AML-193 (cell line): ENCODE measurements at regions not wholly inside any gene's neighbourhood (a gene's known extent, or its start where the extent isn't known, plus 50 kb on each side); places are given as distances from the start of the nearest gene placed in this dataset.

Experiments used
- DNase-seq, 2 experiments: peaks; one replicate each; lab custom pipeline; 2025; lab: John Stamatoyannopoulos, UW

DNA sequence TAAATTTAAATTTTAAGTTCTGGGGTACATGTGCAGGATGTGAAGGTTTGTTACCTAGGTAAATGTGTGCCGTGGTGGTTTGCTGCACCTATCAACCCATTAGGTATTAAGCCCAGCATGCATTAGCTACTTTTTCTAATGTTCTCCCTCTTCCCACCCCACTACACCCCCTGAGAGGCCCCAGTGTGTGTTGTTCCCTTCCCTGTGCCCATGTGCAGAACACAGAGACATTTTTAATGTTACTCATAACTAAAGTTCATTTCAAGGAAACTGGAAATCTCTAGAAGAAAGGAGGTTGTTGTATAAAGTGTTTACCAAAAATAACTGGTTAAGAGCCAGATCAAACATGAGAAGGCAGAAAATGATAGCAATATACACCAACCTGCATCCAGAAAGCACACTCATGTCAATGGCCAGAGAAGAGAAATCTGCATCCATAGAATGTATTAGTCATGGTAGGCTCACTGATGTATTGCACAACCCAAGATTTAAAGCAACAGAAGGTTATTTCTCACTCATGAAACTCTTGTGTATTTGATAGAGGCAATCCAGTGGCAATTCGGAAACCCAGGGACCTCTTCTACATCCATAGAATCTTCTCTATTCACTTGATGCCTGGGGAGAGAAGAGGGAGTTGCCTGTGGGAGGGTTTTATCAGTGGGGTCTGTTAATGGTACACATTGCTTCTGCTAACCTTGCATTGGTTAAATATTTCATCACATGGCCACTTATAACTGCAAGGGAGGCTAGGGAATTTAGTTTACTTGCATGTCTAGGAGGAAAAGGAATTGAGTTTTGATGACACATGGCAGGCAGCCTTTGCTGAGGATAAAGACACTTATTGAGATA lies 321.9 kb upstream of the RASGRP1 start:
- DNase-seq: no peak

DNA sequence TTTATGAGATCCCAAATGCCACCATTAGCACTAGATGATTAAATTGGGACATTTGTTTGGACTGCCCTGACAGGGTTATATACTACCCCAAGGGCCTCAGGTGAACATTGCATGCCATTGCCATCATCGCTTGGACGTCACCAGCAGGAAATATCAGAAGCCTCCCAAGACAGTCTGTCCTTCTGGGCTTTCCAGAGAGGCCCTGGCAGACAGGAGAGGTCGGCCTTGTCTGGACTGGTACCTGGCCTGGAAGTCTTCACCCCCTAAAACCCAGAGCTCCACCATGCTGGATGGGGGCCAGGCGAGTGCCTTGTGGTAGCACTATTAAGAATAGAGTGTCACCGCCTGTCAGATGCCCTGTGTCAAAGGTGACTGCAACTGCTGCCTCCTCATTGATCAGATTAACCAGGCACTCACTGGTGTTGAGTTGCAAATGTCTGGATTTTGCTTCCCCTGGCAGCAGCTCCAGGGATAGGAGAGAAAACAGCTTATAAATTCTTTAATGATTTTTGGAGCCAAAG lies 324.1 kb upstream of the RASGRP1 start:
- no peak for DNase-seq

DNA sequence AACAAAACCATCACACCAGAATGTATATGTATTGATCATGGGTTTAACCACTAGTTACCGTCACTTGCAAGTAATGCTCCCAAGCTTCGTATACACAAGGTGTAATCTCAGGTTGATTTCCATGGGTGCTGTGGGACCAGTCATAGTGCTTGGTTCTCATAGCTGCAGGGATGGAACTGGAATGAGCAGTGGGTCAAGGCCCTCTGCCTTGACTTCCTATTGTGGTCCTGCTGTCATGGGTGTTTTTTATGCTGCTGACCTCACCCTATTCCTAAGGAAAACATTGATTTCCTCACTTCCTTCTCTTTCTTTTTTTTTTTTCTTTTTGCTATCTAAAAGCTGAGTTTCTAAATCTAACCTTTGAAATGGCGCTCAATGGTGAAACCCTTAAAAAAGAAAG lies 325.6 kb upstream of the RASGRP1 start:
- no peak for DNase-seq

DNA sequence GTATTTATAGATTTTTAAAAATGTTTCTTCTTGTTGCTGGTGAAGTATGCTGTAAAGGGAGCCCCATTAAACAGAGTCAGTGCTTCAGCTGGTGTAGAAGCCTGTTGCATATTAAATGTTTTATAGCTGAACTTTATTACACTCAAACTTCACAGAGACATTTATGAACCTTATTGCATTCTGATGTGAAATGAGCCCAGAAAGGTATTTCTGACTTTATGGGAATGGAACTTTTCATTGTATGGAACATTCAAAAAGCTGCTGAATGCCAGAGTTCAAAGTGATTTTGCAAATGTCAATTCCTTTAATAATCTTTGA lies 329.3 kb upstream of the RASGRP1 start:
- no peak for DNase-seq

DNA sequence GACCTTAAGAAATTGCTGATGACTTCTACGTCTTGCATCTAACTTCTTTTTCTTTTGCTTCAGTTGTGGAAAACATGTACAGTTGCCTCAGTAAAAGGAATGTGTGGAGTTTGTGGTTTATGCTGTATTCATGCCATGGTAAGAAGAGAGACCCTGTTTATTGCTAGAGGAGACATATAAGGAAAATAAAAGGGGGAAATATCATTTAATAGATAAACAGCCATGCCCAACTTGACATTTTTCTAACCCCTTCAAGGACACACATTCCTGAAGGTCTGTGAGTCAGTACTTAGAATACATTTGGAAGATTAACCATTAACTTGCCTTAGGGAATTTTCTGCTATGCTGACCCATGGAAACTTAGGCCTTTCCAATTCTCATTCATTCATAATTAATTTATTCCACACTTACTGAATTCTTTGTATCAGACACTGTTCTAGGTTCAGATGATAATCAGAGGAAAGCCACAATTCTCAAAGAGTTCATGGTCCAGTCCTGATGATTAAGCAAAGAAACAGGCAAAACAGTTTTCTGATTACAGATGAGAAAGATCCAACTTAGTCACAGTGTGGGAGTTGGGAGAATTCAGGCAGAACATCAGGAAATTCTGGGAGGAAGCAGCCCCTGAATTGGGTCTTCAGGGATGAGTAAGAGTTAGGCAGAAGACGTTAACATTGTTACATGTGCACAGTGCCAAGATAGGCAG lies 329.8 kb upstream of the RASGRP1 start:
- DNase-seq: no peak

DNA sequence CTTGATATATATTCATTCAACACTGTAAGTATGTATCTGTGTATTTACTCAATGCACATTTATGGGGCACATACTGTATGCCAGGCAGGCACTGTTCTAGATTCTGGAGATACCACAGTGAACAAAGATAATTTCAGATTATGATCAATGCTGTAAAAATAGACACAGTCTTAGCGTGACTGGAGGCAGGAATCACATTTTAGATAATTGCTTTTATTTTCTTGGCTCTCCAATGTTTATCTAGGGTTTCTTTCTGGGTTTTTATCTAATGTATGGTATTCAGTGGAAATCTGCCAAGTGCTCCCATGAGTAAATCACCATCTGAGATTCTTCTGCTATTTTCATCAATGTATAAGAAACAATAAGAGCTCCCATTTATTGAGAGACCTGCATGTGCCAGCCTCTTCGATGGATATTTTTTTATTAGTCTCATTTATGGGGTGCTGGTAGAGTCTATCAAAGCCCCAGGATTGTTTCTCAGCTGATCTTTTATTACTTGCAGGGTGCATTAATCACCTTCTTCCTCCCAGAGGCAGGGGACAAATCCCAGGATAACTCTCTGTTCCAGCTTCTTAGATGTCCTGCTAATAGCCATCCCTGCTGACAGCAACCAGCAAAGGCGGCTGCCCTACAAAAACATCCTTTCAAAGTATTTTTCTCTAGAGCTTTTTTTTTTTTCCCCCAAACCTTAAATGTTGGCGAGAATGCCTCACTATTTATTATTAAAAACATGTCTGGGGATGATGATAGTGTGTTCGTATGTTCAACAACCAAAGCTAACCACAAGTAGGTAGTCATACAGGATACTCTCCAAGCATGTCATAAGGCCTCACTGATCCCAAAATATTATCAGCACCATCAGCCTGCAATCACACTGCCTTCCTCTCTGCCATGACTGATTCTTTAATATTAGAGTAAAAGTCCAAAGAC lies 331.0 kb upstream of the RASGRP1 start:
- DNase-seq: no peak

DNA sequence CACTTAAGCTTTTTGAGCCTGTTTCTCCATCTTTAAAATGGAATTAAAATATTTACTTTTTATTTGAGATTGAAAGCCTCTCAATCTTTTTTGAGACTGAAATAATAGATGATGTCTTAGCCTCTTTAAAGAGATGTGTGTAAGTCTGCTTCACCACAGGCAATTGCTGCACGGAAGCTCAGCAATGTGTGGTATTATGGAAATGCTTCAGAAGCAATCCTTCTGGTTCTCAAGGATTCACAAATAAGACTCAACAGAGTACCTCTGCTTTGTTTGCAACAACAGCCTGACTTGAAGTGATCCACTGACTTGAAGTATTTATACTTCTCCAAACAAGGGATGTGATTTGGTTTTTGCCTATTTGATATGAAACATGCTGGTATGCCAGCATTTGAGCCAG lies 332.0 kb upstream of the RASGRP1 start:
- no peak for DNase-seq

DNA sequence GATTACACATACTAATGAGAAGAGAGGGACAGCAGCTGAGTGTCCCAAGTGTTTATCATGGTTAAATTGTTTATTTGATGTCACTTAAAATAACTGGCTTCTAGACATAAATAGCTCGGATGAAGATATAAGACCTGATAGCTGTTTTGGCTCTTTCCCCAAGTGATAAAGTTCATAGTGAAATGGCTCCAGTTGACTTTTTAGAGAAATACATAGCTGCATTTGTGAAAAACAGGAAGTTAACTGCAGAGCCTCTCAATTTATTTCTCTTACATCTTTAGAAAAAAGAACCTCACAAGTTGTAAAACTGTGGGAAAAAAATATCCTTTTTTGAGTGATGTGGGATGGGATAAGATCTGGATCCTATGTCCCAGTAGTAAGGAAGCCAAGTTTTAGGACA lies 332.9 kb upstream of the RASGRP1 start:
- no peak for DNase-seq

DNA sequence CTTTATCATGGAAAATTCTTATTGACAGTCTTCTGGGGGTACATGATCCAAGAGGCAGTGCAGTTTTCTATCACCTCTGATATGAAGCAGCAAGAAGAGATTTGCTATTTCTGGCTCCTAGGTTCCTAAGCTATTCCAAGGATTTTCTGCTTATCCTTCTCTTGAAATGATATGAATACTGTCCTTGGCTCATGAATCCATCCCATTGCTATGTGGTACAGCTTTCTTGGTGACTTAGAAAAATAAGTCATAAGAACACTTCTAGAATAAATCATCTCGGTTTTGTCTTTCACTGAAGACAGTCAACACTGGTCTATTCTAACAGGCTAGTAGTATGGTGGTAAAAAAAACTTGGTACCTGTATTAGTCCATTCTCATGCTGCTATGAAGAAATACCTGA lies 333.6 kb upstream of the RASGRP1 start:
- no peak for DNase-seq

DNA sequence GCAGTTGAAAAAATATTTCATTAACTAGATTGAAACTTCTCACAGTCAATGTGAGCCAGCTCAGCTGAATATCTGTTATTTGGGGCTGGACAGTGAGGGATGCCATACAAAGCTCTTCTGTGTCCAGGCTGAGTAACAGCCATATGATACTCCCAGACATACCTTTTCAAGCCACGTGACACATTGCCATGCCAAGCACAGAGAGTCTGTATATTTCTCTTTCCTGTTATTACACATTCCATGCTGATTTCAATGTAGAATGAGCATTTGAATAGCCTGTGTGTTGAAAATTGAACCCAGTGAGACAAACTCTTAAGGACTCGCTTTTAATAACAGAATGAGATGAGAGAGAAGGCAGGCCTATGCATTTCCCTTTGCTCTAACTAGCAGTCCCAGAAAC lies 334.7 kb upstream of the RASGRP1 start:
- no peak for DNase-seq

DNA sequence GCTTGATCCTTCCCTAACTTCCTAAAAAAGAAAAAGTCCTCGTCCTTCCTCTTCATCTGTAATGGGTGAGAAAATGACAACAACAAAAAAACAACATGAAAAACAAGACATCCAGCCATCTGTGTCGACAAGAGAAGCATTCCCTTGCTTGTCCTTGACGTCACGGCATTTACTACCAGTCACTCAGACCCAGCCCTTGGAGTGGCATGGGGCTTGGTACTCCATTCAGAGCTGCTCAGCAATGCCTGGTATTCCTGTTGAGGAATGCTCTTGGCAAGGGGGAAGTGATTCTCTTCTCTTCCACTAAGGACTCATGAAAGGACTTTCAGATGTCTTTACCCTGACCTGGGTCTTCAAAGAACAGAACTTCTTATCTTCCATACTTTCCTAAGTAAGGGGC lies 339.7 kb upstream of the RASGRP1 start:
- no peak for DNase-seq

DNA sequence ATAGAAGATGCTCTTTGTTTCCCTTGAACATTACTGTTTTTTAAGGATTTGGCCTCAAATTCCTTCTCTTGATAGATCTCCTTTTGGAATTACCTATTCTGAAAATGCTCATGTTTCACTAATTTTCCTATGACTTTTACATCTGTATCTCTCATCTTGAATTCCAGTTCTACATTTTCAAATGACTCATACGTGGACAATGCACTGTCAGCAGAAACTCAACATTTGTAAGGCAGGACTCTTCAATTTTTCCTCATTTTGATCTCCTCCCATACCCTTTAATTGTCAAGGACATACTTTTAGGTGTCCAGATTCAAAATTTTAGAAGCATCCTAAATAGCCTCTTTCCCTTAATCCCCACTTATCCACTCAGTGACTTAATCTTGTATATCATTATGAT lies 341.0 kb upstream of the RASGRP1 start:
- DNase-seq: no peak

DNA sequence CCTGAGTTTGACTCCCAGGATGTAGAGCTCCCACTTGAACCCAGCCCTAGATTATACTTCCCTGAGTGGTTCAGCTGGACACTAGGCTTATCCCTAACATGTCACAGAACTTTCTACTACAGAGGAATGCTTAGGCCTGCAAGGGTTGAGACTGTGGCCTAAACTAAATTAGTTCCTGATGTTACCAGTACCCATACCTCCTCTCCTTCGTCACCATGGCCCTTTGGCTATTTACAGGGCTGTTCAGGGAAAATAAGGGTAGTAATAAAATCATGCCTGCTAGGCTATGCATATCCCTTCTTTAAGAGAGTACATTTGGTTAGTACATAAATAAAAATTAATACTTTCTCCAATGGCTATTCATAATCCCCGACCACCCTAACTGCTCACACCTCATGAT lies 356.4 kb upstream of the RASGRP1 start:
- DNase-seq: no peak

DNA sequence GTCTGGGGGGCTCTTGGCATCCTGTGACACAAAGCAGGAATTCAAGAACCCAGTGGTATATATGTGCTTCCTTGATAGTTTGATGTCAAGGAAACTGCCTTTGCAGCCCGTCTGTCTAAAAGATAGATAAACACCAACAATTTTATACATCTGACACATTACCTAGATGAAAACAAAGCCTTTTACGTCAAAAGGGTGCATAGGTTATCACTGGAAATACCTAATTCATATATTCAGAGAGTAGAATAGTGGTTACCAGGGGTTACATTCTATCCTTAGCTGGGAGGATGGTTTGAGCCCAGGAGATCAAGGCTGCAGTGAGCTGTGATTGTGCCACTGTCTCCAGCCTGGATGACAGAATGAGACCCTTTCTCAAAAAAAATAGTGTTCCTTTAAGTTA lies 356.9 kb upstream of the RASGRP1 start:
- DNase-seq: no peak

DNA sequence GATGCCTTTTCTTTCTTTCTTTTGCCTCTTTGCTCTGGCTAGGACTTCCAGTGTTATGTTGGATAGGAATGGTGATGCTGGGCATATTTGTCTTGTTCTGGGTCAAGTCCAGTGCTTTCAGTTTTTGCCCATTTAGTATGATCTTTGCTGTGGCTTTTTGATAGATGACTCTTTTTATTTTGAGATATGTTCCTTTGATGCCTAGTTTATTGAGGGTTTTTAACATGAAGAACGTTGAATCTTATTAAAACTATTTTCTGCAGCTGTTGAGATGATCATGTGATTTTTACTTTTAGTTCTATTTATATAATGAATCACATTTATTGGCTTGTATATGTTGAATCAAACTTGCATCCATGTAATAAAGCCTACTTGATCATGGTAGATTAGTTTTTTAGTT lies 363.8 kb upstream of the RASGRP1 start:
- DNase-seq: no peak

DNA sequence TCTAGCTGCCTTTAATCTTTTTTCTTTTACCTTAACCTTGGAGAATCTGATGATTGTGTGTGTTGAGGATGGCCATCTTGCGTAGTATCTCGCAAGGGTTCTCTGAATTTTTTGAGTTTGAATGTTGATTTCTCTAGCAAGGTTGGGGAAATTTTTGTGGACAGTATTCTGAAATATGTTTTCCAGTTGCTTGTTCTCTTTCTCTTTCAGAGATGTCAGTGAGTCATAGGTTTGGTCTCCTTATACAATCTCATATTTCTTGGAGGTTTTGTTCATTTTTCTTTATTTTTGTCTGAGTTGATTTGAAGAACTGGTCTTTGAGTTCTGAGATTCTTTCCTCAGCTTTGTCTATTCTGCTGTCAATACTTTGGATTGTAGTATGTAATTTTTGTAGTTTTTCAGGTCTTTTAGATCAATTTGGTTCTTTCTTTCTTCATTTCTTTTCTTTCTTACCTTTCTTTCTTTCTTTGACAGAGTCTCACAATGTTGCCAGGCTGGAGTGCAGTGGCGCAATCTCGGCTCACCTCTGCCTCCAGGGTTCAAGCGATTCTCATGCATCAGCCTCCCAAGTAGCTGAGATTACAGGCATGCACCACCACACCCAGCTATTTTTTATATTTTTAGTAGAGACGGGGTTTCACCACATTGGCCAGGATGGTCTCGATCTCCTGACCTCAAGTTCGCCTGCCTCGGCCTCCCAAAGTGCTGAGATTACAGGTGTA lies 366.4 kb upstream of the RASGRP1 start:
- no peak for DNase-seq

DNA sequence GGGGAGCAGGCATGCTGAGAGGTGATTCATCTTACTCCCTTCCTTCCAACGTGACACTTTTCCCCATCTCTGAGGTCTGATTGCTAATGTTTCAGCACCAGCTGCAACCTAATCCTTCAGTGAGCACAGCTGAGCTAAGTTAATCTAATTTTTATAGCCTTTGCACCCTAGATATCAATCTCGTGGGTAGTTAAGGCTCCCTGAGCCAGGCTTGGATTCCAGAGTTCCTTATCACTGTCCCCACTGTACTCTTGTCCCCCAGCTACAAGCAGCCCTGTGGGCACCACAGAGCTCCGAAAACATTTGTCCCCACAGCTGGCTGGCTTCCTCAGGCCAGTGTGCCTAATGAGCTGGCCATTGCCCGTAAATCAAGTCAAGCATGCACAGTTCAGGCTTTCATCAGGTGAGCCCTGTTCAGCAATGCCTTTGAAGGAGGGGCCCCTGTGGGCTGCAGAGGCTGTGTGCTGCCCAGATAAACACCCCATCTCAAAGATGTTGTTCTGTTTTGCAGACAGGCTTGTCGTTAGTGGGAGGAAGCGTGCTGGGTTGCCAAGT lies 376.9 kb upstream of the RASGRP1 start:
- no peak for DNase-seq

DNA sequence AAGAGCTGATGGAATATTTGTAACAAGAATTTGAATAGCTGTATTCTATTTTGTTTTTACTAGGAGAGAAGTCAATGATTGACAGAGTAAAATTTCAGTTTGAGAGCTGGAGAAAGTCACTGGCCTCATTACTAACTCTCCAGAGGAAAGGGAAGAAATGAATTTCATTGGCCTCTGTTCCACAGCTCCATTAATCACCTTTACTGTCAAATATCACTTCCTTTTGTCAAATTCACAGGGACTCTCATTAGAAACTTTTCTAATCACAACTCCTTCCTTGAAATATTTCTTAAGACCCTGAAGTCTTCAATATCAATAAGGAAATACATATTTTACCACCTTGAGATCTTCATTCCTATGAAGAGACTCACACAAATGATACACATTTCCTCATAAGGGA lies 379.9 kb upstream of the RASGRP1 start:
- DNase-seq: no peak

DNA sequence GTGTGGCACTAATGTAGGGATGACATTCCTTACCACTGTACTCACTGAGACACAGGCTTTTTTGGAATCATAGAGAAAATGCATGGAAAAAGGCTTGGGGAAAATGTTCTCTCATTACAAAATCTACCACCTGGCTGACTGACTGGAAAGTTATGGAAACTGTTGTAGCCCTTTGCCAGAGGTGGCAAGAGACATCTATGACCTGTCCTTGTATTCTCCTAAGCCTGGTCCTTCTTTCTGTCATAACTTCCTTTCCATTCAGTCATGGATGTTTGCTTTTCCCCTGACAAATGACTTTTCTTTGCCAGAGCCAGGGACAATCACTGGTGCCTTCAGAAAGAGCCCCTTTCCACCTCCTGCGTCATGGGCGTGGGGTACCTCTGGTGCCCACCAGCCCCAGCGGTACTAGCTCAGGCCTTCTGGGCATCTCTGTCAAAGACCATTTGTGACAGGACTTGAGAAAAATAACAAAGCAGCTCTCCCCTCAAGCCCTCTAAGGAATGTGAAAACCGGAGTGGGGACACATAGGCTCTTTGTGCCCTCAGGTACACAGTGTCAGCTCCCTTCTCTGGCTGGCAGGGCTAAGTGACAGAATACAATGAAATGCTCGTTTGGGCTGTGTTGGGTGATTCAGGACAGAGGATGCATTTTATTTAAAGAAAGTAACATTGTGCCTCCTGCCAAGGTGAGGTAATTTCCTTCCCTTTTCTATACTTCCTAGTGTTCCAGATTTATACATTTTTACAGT lies 381.1 kb upstream of the RASGRP1 start:
- DNase-seq: no peak

DNA sequence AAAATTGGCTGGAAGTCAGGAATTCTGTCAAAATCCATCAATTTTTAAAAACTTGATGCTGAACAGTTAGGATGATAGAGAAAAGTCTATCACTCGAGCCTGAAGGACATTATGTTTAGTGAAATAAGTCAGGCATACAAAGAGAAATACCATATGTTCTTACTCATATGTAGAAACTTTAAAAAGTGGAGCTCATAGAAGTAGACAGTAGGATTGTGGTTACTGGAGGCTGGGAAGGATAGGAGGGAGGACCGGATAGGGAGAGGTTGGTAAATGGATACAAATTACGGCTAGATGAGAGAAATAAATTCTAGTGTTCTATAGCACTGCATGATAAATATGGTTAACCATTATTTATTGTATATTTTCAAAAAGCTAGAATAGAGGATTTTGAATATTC lies 389.5 kb upstream of the RASGRP1 start:
- DNase-seq: no peak

DNA sequence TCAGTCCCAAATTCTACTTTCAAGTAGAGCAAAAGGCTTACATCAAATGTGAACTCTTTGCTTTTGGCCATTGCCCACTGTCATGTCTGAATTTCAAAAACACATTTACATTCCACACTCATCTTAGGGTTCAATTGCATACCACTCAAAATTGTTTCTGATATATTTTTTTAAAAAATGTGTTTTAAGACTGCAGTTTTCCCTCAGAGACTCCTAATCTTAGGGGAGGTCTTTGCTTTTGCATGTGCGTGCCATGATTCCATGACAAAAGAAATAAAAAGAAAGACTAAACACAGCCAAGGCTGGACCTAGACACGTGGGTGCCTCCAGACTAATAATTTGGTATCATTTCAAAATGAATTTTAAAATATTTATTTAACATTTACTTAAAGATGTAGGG lies 396.8 kb upstream of the RASGRP1 start:
- DNase-seq: no peak
